ENCODE measurements at regions not wholly inside any gene's neighbourhood (a gene's known extent, or its start where the extent isn't known, plus 50 kb on each side); places are given as distances from the start of the nearest gene placed in this dataset.

GRCh38 chr7:149690688-149691446 is 82.5 kb downstream of the ZNF467 start:
- TF ChIP-seq, protein P1, sequence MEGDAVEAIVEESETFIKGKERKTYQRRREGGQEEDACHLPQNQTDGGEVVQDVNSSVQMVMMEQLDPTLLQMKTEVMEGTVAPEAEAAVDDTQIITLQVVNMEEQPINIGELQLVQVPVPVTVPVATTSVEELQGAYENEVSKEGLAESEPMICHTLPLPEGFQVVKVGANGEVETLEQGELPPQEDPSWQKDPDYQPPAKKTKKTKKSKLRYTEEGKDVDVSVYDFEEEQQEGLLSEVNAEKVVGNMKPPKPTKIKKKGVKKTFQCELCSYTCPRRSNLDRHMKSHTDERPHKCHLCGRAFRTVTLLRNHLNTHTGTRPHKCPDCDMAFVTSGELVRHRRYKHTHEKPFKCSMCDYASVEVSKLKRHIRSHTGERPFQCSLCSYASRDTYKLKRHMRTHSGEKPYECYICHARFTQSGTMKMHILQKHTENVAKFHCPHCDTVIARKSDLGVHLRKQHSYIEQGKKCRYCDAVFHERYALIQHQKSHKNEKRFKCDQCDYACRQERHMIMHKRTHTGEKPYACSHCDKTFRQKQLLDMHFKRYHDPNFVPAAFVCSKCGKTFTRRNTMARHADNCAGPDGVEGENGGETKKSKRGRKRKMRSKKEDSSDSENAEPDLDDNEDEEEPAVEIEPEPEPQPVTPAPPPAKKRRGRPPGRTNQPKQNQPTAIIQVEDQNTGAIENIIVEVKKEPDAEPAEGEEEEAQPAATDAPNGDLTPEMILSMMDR (IDR thresholded peaks at IDR 0.05 in 8 of 11, conservative IDR thresholded peaks at IDR 0.05 in 3 of 11), result no peak
- TF ChIP-seq POLR2A (IDR thresholded peaks at IDR 0.05), result no peak

Measured in spleen (tissue), 7 donors.